IMR-90 (cell line): ENCODE measurements at regions not wholly inside any gene's neighbourhood (a gene's known extent, or its start where the extent isn't known, plus 50 kb on each side); places are given as distances from the start of the nearest gene placed in this dataset.

ENCODE experiments used
- ATAC-seq: fragments of 200-7000 bp; cut with Tn5 transposase; 2 replicates; pipeline ENCODE4 v1.9.1; 2020; ENCODE audit warnings: low read depth, mild to moderate bottlenecking, moderate library complexity
- BruUV-seq: library from RNA; stranded (reverse); fragments of 400-500 nt; replicated peaks from 2 replicates; lab custom pipeline; 2021; lab: Mats Ljungman, UMichigan
- CTCF ChIA-PET: fragments of 300-600 bp; formaldehyde crosslinking; extraction: SDS; loops from one replicate; lab custom pipeline; 2021; ENCODE audit warnings: antibody characterized with exemption; lab: Yijun Ruan, JAX
- POLR2A ChIA-PET: fragments of 300-600 bp; sonication (Branson Sonifier 250); formaldehyde crosslinking; loops from one replicate; lab custom pipeline; 2022; ENCODE audit warnings: antibody characterized with exemption; ENCODE audit not compliant: unreplicated experiment; lab: Charles Lee
- DNase-seq: peaks from one replicate; pipeline ENCODE4 v3.0.0; 2013
- H2AFZ ChIP-seq: replicated peaks from 2 replicates; pipeline ENCODE3; 2013; ENCODE audit warnings: low read length, mild to moderate bottlenecking; ENCODE audit not compliant: poor library complexity
- H2AK5ac ChIP-seq: 2 replicates; pipeline ENCODE4 v1.6.1; 2013; ENCODE audit warnings: low read depth, low read length, inconsistent platforms
- H2AK9ac ChIP-seq: replicated peaks from 2 replicates; pipeline ENCODE3; 2013; ENCODE audit warnings: mild to moderate bottlenecking, low read depth, low read length, moderate library complexity; ENCODE audit not compliant: poor library complexity
- H2BK120ac ChIP-seq: 2 replicates; pipeline ENCODE4 v1.6.1; 2013; ENCODE audit warnings: low read depth, low read length, inconsistent platforms
- H2BK15ac ChIP-seq: 3 replicates; pipeline ENCODE4 v1.6.1; 2013; ENCODE audit warnings: low read depth, low read length, inconsistent platforms
- H2BK20ac ChIP-seq: 2 replicates; pipeline ENCODE4 v1.6.1; 2013; ENCODE audit warnings: low read depth, mild to moderate bottlenecking, inconsistent platforms, low read length, moderate library complexity
- H2BK5ac ChIP-seq: 2 replicates; pipeline ENCODE4 v1.6.1; 2013; ENCODE audit warnings: mild to moderate bottlenecking, low read depth, low read length, inconsistent platforms; ENCODE audit not compliant: poor library complexity, severe bottlenecking
- H3K14ac ChIP-seq: replicated peaks from 2 replicates; pipeline ENCODE4 v1.6.1; 2013; ENCODE audit warnings: low read depth, low read length, inconsistent platforms
- H3K18ac ChIP-seq: 2 replicates; pipeline ENCODE4 v1.6.1; 2013; ENCODE audit warnings: low read depth, low read length, control low read depth
- H3K23ac ChIP-seq: 2 replicates; pipeline ENCODE4 v1.6.1; 2013; ENCODE audit warnings: low read depth, low read length, inconsistent platforms
- H3K27ac ChIP-seq: 2 replicates; pipeline ENCODE4 v1.5.1; 2013; ENCODE audit warnings: mild to moderate bottlenecking, control low read depth, low read length; ENCODE audit not compliant: insufficient read depth
- H3K27me3 ChIP-seq: 2 replicates; pipeline ENCODE4 v1.6.1; 2013; ENCODE audit warnings: low read length; ENCODE audit not compliant: control insufficient read depth, insufficient read depth
- H3K36me3 ChIP-seq: 2 replicates; pipeline ENCODE4 v1.6.1; 2013; ENCODE audit warnings: low read length, mixed read lengths; ENCODE audit not compliant: control insufficient read depth, insufficient read depth
- H3K4ac ChIP-seq: 2 replicates; pipeline ENCODE4 v1.6.1; 2013; ENCODE audit warnings: low read depth, low read length, inconsistent platforms
- H3K4me1 ChIP-seq: 2 replicates; pipeline ENCODE4 v1.6.1; 2013; ENCODE audit warnings: low read length, mixed read lengths; ENCODE audit not compliant: control insufficient read depth, insufficient read depth
- H3K4me2 ChIP-seq: 2 replicates; pipeline ENCODE4 v1.6.1; 2013; ENCODE audit warnings: low read depth, mild to moderate bottlenecking, control low read depth, low read length, moderate library complexity
- H3K4me3 ChIP-seq: 2 replicates; pipeline ENCODE4 v1.5.1; 2013; ENCODE audit warnings: low read depth, mild to moderate bottlenecking, control low read depth, low read length, moderate library complexity; ENCODE audit not compliant: insufficient read depth
- H3K56ac ChIP-seq: 2 replicates; pipeline ENCODE4 v1.6.1; 2013; ENCODE audit warnings: low read length, inconsistent platforms; ENCODE audit not compliant: insufficient read depth; ENCODE audit errors: extremely low read depth
- H3K79me1 ChIP-seq, 2 experiments: 2 replicates each; pipeline ENCODE4 v1.6.1; 2013; ENCODE audit warnings: low read length in 2 of 2, inconsistent platforms in 1 of 2, low read depth in 1 of 2
- H3K9ac ChIP-seq: 2 replicates; pipeline ENCODE4 v1.6.1; 2013; ENCODE audit warnings: low read depth, low read length, control low read depth
- H3K9me1 ChIP-seq: 2 replicates; pipeline ENCODE4 v1.6.1; 2013; ENCODE audit warnings: low read length, inconsistent platforms; ENCODE audit not compliant: insufficient read depth
- H3K9me3 ChIP-seq: 2 replicates; pipeline ENCODE4 v1.6.1; 2013; ENCODE audit warnings: low read length; ENCODE audit not compliant: control insufficient read depth, insufficient read depth
- H4K20me1 ChIP-seq: 2 replicates; pipeline ENCODE4 v1.6.1; 2013; ENCODE audit warnings: low read length, inconsistent platforms; ENCODE audit not compliant: insufficient read depth
- H4K5ac ChIP-seq: 2 replicates; pipeline ENCODE4 v1.6.1; 2013; ENCODE audit warnings: mild to moderate bottlenecking, low read depth, low read length, control low read depth
- H4K8ac ChIP-seq, 2 experiments: 2 replicates each; pipeline ENCODE4 v1.6.1; 2013; ENCODE audit warnings: low read depth in 2 of 2, low read length in 2 of 2, control low read depth in 1 of 2, inconsistent platforms in 1 of 2
- H4K91ac ChIP-seq: 2 replicates; pipeline ENCODE4 v1.6.1; 2013; ENCODE audit warnings: low read depth, low read length, inconsistent platforms; ENCODE audit not compliant: insufficient read depth
- MAZ ChIP-seq: IDR thresholded peaks from 2 replicates; pipeline ENCODE4 v1.6.1; 2012; ENCODE audit warnings: low read depth, mild to moderate bottlenecking, low read length, improper control_type of control experiment, moderate library complexity, borderline replicate concordance
- NFE2L2 ChIP-seq: fragments of 150-350 bp; IDR thresholded peaks from 2 replicates; pipeline ENCODE4 v1.6.1; 2016; ENCODE audit warnings: low read depth, mild to moderate bottlenecking, low read length
- POLR2A ChIP-seq: IDR thresholded peaks from 2 replicates; pipeline ENCODE4 v1.6.1; 2012; ENCODE audit warnings: mild to moderate bottlenecking, low read depth, low read length
- RAD21 ChIP-seq: IDR thresholded peaks from 2 replicates; pipeline ENCODE4 v1.6.1; 2012; ENCODE audit warnings: low read length, improper control_type of control experiment
- RFX5 ChIP-seq: IDR thresholded peaks from 2 replicates; pipeline ENCODE4 v1.8.0; 2012; ENCODE audit warnings: low read depth, mild to moderate bottlenecking, low read length, moderate library complexity
- WGBS, 2 experiments: methylation state at CpG; one replicate each; pipeline versions ENCODE4 v1.1.5 to v1.1.7; 2013; ENCODE audit warnings: missing lambda C conversion rate in 2 of 2; ENCODE audit not compliant: insufficient read length in 1 of 2; ENCODE audit errors: extremely low coverage in 2 of 2; 5-methylcytosine and 5-hydroxymethylcytosine counted together
- dilution Hi-C: fragments of 300-500 bp; cut with HindIII; formaldehyde crosslinking; loops from one replicate; pipeline ENCODE4 v1.14.3; 2018; ENCODE audit warnings: low sequenced_read_pairs; ENCODE audit not compliant: unreplicated experiment
- in situ Hi-C: fragments of 300-500 bp; cut with MboI; formaldehyde crosslinking; loops from 3 replicates; pipeline ENCODE4 v1.14.3; 2019; ENCODE audit warnings: low sequenced_read_pairs, inconsistent platforms, mixed read lengths
- intact Hi-C: fragments of 100-400 bp; cut with micrococcal nuclease; formaldehyde crosslinking; loops from 2 replicates; pipeline ENCODE4 v1.10.0; 2022

DNA sequence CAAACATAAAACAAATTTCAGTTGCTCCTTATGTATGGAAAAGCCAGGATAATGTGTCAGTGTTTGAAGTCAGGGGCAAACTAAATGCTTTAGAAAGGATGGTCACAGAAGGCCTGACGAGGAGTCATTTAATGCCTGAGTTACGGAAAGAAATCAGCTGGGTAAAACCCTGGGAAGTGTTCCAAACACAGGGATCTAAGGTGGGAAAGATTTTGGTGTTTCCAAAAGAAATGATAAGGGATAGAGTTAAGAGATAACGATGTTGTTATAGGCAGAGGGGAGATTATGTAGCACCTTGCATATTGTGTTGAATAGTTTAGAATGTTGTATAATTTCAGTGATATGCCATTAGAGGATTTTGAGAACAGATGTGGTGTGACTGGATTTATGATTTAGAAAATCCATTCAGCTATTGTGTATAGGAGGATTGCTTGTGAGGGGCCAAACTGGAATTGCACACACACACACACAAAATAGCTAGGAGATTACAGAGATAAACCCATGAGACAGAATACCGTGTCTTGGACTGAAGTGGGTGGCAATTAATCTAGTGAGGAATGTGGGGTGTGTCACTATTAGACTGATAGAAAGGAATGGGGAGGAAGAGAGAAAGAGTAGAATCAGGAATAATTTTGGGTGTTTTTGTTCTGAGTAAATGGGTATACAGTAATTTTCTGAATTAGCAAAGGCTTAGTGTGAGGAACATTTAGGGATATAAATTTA, 274.2 kb upstream of the DAB2 start:
- WGBS, 2 experiments, result 54 to 100% methylated on average over 1 to 2 of the region's 4 CpGs
- dilution Hi-C loops (no loop called here), in situ Hi-C loops (loop anchor here (10.0 kb wide), 1 partner anchor 114 kb away; no protein-coding TSS in a partner anchor), intact Hi-C loops (no loop called here)
- Histone ChIP-seq H2BK120ac (no peak overlapping the region), H3K79me1 (no peaks in the 10 kb centered on the region), H2AK9ac (no peak overlapping the region), H3K9me3 (no peaks in the 10 kb centered on the region), H4K5ac (no peak overlapping the region), H3K4me3 (no peak overlapping the region), H3K4ac (no peak overlapping the region), H3K27me3 (no peaks in the 10 kb centered on the region), H3K23ac (no peak overlapping the region), H2BK5ac (no peak overlapping the region), H3K9ac (no peak overlapping the region), H4K8ac (no peak overlapping the region), H4K91ac (no peak overlapping the region), H3K36me3 (no peaks in the 10 kb centered on the region), H3K27ac (no peak overlapping the region), H3K18ac (no peak overlapping the region), H3K56ac (no peak overlapping the region), H3K14ac (no peak overlapping the region), H2BK15ac (no peak overlapping the region), H3K4me2 (no peak overlapping the region), H4K20me1 (no peaks in the 10 kb centered on the region), H3K4me1 (no peaks in the 10 kb centered on the region), H2BK20ac (no peak overlapping the region), H2AK5ac (no peak overlapping the region), H2AFZ (no peak overlapping the region), H3K9me1 (no peaks in the 10 kb centered on the region)
- no peak for ATAC-seq
- CTCF ChIA-PET, result no interaction called here
- DNase-seq, result no peak
- TF ChIP-seq NFE2L2 (no peak), MAZ (no peak), POLR2A (no peak), RAD21 (no peak), RFX5 (no peak)
- BruUV-seq, result no TSS peak
- POLR2A ChIA-PET, result no interaction called here
